CD4-positive, alpha-beta T cell treated with Interleukin-12 subunit alpha and Interleukin-12 subunit beta, for 1 hour (primary cell): ENCODE measurements at regions not wholly inside any gene's neighbourhood (a gene's known extent, or its start where the extent isn't known, plus 50 kb on each side); places are given as distances from the start of the nearest gene placed in this dataset.
"Not testable (repeated sequence)": the region's sequence is repeated elsewhere in the genome, so short reads cannot be mapped to it uniquely, and the experiment has no call there.

Experiments used
- DNase-seq: peaks from one replicate; pipeline ENCODE4 v3.0.0-alpha.2; 2020

GRCh38 chr2:13485256-13485655 is 768.5 kb downstream of the TRIB2 start:
- no peak for DNase-seq

GRCh38 chr2:13488965-13489364 is 772.2 kb downstream of the TRIB2 start:
- no peak for DNase-seq

- DNase-seq = no peak
These were observed 775.5 kb downstream of the TRIB2 start for GRCh38 chr2:13492262-13492661.

GRCh38 chr2:13495051-13495450 is 778.3 kb downstream of the TRIB2 start:
- no peak for DNase-seq

- DNase-seq = no peak
These were observed 788.1 kb downstream of the TRIB2 start for GRCh38 chr2:13504808-13505207.

- DNase-seq = no peak
These were observed 791.9 kb downstream of the TRIB2 start for GRCh38 chr2:13508671-13509070.

GRCh38 chr2:13515254-13515653 is 798.5 kb downstream of the TRIB2 start:
- DNase-seq = no peak

- no peak for DNase-seq
These were observed 805.4 kb downstream of the TRIB2 start for GRCh38 chr2:13522096-13522495.

- no peak for DNase-seq
These were observed 806.4 kb downstream of the TRIB2 start for GRCh38 chr2:13522917-13523821.

GRCh38 chr2:13524492-13524891 is 807.8 kb downstream of the TRIB2 start:
- no peak for DNase-seq

- DNase-seq = not testable (repeated sequence)
These were observed 815.1 kb downstream of the TRIB2 start for GRCh38 chr2:13531735-13532410.

GRCh38 chr2:13532781-13533523 is 816.2 kb downstream of the TRIB2 start:
- DNase-seq = not testable (repeated sequence)

- DNase-seq = no peak
These were observed 816.8 kb downstream of the TRIB2 start for GRCh38 chr2:13533524-13533922.

- DNase-seq = no peak
These were observed 820.2 kb downstream of the TRIB2 start for GRCh38 chr2:13536941-13537340.

- DNase-seq = no peak
These were observed 821.1 kb downstream of the TRIB2 start for GRCh38 chr2:13537771-13538349.

GRCh38 chr2:13539296-13539695 is 822.6 kb downstream of the TRIB2 start:
- DNase-seq = no peak

GRCh38 chr2:13542061-13542460 is 825.3 kb downstream of the TRIB2 start:
- no peak for DNase-seq

GRCh38 chr2:13542642-13543041 is 825.9 kb downstream of the TRIB2 start:
- DNase-seq = no peak

- DNase-seq = no peak
These were observed 826.8 kb downstream of the TRIB2 start for GRCh38 chr2:13543550-13543949.

GRCh38 chr2:13545320-13545719 is 828.6 kb downstream of the TRIB2 start:
- DNase-seq = no peak

GRCh38 chr2:13546131-13546530 is 829.4 kb downstream of the TRIB2 start:
- DNase-seq = no peak

- DNase-seq = no peak
These were observed 833.8 kb downstream of the TRIB2 start for GRCh38 chr2:13550285-13551231.
